HFFc6 (cell line): ENCODE measurements at regions not wholly inside any gene's neighbourhood (a gene's known extent, or its start where the extent isn't known, plus 50 kb on each side); places are given as distances from the start of the nearest gene placed in this dataset.

Source experiments
- DNase-seq: peaks from one replicate; pipeline ENCODE4 v3.0.0-alpha.2; 2018
- H3K27ac Mint-ChIP-seq: 2 replicates; pipeline ENCODE4 v1.8.0; 2020; ENCODE audit warnings: mild to moderate bottlenecking, mixed read lengths
- H3K27me3 Mint-ChIP-seq: 2 replicates; pipeline ENCODE4 v1.8.0; 2021; ENCODE audit warnings: mild to moderate bottlenecking, moderate library complexity, mixed read lengths; ENCODE audit not compliant: insufficient read depth
- H3K36me3 Mint-ChIP-seq: 2 replicates; pipeline ENCODE4 v1.8.0; 2021; ENCODE audit warnings: low read depth, mixed read lengths
- H3K4me1 Mint-ChIP-seq: 2 replicates; pipeline ENCODE4 v1.8.0; 2020; ENCODE audit warnings: low read depth, mixed read lengths
- H3K4me3 Mint-ChIP-seq: 2 replicates; pipeline ENCODE4 v1.8.0; 2020; ENCODE audit warnings: mild to moderate bottlenecking, moderate library complexity, mixed read lengths
- H3K9me3 Mint-ChIP-seq: 2 replicates; pipeline ENCODE4 v1.8.0; 2020; ENCODE audit warnings: mild to moderate bottlenecking, mixed read lengths
- CTCF ChIP-seq: fragments of 200-600 bp; sonication (generic); IDR thresholded peaks from 2 replicates; pipeline ENCODE4 v1.5.0; 2021; ENCODE audit warnings: antibody characterized with exemption, mild to moderate bottlenecking

- TF ChIP-seq CTCF = no peak
- Mint-ChIP-seq H3K9me3 (no peaks in the 10 kb centered on the region), H3K4me3 (no peak overlapping the region), H3K4me1 (peaks cover 13% of the 10 kb centered on the region), H3K27me3 (no peaks in the 10 kb centered on the region), H3K36me3 (no peaks in the 10 kb centered on the region), H3K27ac (no peak overlapping the region)
- DNase-seq = no peak
These were observed 1037.1 kb upstream of the INTU start for GRCh38 chr4:126595643-126596042.

GRCh38 chr4:126599746-126600145 lies 1033.0 kb upstream of the INTU start:
- no peak overlapping the region for H3K4me3 Mint-ChIP-seq
- H3K27ac Mint-ChIP-seq = no peak overlapping the region
- H3K27me3 Mint-ChIP-seq = no peaks in the 10 kb centered on the region
- no peak for TF ChIP-seq CTCF
- H3K9me3 Mint-ChIP-seq = no peaks in the 10 kb centered on the region
- no peak for DNase-seq
- no peaks in the 10 kb centered on the region for H3K36me3 Mint-ChIP-seq
- no peaks in the 10 kb centered on the region; the same call in 1 of the 2 replicates for H3K4me1 Mint-ChIP-seq

- Mint-ChIP-seq H3K9me3 (no peaks in the 10 kb centered on the region), H3K36me3 (no peaks in the 10 kb centered on the region), H3K27me3 (no peaks in the 10 kb centered on the region), H3K4me3 (no peak overlapping the region), H3K4me1 (no peaks in the 10 kb centered on the region; the same call in 1 of the 2 replicates), H3K27ac (no peak overlapping the region)
- no peak for DNase-seq
- no peak for TF ChIP-seq CTCF
These were observed 1029.5 kb upstream of the INTU start for GRCh38 chr4:126603210-126603609.

- no peaks in the 10 kb centered on the region for H3K27me3 Mint-ChIP-seq
These were observed 1028.9 kb upstream of the INTU start for GRCh38 chr4:126603825-126604224.

GRCh38 chr4:126604268-126604867 lies 1028.4 kb upstream of the INTU start:
- Mint-ChIP-seq H3K4me3 (no peak overlapping the region), H3K36me3 (no peaks in the 10 kb centered on the region), H3K27me3 (no peaks in the 10 kb centered on the region), H3K27ac (no peak overlapping the region), H3K4me1 (no peaks in the 10 kb centered on the region; the same call in 1 of the 2 replicates), H3K9me3 (no peaks in the 10 kb centered on the region)
- peak; percentile 18 for DNase-seq
- TF ChIP-seq CTCF = peak; percentile 87

More at GRCh38 chr4:126603825-126604224, 1028.9 kb upstream of the INTU start:
- Mint-ChIP-seq H3K4me3 (no peak overlapping the region), H3K27ac (no peak overlapping the region), H3K36me3 (no peaks in the 10 kb centered on the region), H3K9me3 (no peaks in the 10 kb centered on the region), H3K4me1 (no peaks in the 10 kb centered on the region; the same call in 1 of the 2 replicates)
- DNase-seq = no peak
- TF ChIP-seq CTCF = no peak
